ENCODE measurements at regions not wholly inside any gene's neighbourhood (a gene's known extent, or its start where the extent isn't known, plus 50 kb on each side); places are given as distances from the start of the nearest gene placed in this dataset.

DNA sequence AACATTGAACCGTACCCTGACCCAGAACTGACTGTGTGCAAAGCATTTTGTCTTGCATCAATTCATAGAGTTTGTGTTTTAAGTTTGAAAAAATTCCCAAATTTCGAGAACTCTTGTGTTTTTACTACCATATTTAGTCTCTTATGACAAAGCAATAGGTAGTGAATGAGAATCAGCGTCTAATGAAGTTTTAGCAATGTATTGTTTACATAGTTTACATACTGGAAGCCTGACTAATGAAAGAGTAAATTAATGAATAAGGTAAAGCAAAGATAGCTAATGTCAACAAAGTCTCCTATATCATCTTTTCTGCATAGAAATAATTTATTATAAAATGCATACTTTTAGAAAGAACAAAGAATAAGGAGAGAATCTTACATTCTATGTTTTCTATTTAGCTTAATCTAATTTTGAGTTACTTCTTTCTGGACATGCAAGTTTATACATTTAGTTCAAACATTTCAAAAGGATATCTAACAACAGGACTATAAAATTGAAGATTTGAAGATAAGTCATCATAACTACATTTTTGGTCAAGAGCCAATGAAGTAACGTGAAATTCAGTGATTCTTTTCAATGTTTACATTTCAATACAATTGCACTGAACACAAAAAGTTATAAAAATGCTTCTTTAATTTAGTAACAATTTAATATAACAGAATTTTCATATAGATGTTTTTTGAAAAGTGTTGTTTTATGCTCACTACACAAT is 1943.7 kb downstream of the NCAM2 start:
- no peak for TF ChIP-seq ZFX (IDR thresholded peaks at IDR 0.05)
- TF ChIP-seq JUND (IDR thresholded peaks at IDR 0.05): no peak
- TF ChIP-seq, protein P1, sequence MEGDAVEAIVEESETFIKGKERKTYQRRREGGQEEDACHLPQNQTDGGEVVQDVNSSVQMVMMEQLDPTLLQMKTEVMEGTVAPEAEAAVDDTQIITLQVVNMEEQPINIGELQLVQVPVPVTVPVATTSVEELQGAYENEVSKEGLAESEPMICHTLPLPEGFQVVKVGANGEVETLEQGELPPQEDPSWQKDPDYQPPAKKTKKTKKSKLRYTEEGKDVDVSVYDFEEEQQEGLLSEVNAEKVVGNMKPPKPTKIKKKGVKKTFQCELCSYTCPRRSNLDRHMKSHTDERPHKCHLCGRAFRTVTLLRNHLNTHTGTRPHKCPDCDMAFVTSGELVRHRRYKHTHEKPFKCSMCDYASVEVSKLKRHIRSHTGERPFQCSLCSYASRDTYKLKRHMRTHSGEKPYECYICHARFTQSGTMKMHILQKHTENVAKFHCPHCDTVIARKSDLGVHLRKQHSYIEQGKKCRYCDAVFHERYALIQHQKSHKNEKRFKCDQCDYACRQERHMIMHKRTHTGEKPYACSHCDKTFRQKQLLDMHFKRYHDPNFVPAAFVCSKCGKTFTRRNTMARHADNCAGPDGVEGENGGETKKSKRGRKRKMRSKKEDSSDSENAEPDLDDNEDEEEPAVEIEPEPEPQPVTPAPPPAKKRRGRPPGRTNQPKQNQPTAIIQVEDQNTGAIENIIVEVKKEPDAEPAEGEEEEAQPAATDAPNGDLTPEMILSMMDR (IDR thresholded peaks at IDR 0.05 in 2 of 3, conservative IDR thresholded peaks at IDR 0.05 in 1 of 3; ENCODE audit: borderline replicate concordance in 1 of 3, insufficient read depth in 1 of 3, low read depth in 2 of 3, low read length in 2 of 3): no peak
- TF ChIP-seq YY1 (IDR thresholded peaks at IDR 0.05; ENCODE audit: extremely low read depth, insufficient replicate concordance, low read depth, low read length): no peak
- no peak for TF ChIP-seq POLR2A (IDR thresholded peaks at IDR 0.05; ENCODE audit: borderline replicate concordance, extremely low read depth, insufficient read depth, insufficient read length)
- no peak for TF ChIP-seq EZH2 (IDR thresholded peaks at IDR 0.05)

Measured in HCT116 (cell line).